Breast epithelium (tissue), 3 donors: ENCODE measurements at regions not wholly inside any gene's neighbourhood (a gene's known extent, or its start where the extent isn't known, plus 50 kb on each side); places are given as distances from the start of the nearest gene placed in this dataset.

Source experiments
- POLR2A ChIP-seq: fragments of 450-650 bp; IDR thresholded peaks from one replicate; pipeline ENCODE4 v1.6.1; 2016; ENCODE audit warnings: antibody characterized with exemption, mild to moderate bottlenecking, moderate library complexity
- TF ChIP-seq, protein P1 (sequence below), 3 donors: fragments of 450-650 bp; IDR thresholded peaks; one replicate each; pipeline ENCODE4 v1.5.1; 2016 to 2017; ENCODE audit warnings: antibody characterized with exemption in 3 of 3, mild to moderate bottlenecking in 3 of 3, moderate library complexity in 3 of 3

DNA sequence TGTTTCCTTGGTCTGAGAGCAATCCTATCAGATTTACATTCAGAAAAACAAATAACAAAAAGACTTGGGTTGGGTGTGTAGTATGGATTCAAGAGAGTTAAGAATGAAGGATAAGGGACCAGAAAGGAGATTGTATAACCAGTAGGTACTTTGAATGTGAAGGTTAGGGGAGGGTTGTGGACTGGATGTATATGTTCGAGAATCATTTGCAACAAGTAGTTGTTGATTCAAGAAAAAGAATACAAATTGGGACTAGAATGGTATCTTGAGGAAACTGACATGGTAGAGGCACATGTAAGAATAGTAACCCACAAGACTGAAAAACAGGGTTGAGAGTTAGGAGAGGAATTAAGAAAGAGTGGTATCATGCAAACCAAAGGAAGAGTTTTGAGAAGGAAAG is 240.0 kb upstream of the PPP1R3A start:
- no peak for TF ChIP-seq POLR2A
- TF ChIP-seq, protein P1, sequence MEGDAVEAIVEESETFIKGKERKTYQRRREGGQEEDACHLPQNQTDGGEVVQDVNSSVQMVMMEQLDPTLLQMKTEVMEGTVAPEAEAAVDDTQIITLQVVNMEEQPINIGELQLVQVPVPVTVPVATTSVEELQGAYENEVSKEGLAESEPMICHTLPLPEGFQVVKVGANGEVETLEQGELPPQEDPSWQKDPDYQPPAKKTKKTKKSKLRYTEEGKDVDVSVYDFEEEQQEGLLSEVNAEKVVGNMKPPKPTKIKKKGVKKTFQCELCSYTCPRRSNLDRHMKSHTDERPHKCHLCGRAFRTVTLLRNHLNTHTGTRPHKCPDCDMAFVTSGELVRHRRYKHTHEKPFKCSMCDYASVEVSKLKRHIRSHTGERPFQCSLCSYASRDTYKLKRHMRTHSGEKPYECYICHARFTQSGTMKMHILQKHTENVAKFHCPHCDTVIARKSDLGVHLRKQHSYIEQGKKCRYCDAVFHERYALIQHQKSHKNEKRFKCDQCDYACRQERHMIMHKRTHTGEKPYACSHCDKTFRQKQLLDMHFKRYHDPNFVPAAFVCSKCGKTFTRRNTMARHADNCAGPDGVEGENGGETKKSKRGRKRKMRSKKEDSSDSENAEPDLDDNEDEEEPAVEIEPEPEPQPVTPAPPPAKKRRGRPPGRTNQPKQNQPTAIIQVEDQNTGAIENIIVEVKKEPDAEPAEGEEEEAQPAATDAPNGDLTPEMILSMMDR (IDR thresholded peaks at IDR 0.05): no peak
